Activated CD4-positive, alpha-beta T cell treated with anti-CD3 and anti-CD28 coated beads, Interleukin-2, amount 10 ng/mL, durations not matched to agents 24 days and 14 days (primary cell): ENCODE measurements at regions not wholly inside any gene's neighbourhood (a gene's known extent, or its start where the extent isn't known, plus 50 kb on each side); places are given as distances from the start of the nearest gene placed in this dataset.
"Not testable (repeated sequence)": the region's sequence is repeated elsewhere in the genome, so short reads cannot be mapped to it uniquely, and the experiment has no call there.

Experiments used
- DNase-seq: peaks from one replicate; pipeline ENCODE4 v3.0.0; 2022
- H3K27ac Mint-ChIP-seq: one replicate; pipeline ENCODE4 v1.8.0; 2022; ENCODE audit warnings: mild to moderate bottlenecking, mixed read lengths
- H3K27me3 Mint-ChIP-seq: one replicate; pipeline ENCODE4 v1.8.0; 2022; ENCODE audit warnings: mixed read lengths
- H3K36me3 Mint-ChIP-seq: one replicate; pipeline ENCODE4 v1.8.0; 2022; ENCODE audit warnings: low read depth, mild to moderate bottlenecking, mixed read lengths
- H3K4me1 Mint-ChIP-seq: one replicate; pipeline ENCODE4 v1.8.0; 2021; ENCODE audit warnings: mixed read lengths
- H3K4me3 Mint-ChIP-seq: one replicate; pipeline ENCODE4 v1.8.0; 2022; ENCODE audit warnings: mild to moderate bottlenecking, moderate library complexity, mixed read lengths
- H3K9me3 Mint-ChIP-seq: one replicate; pipeline ENCODE4 v1.8.0; 2021; ENCODE audit warnings: mixed read lengths
- intact Hi-C: fragments of 100-400 bp; cut with micrococcal nuclease; formaldehyde crosslinking; loops from one replicate; pipeline ENCODE4 v1.15.1; 2023

DNA sequence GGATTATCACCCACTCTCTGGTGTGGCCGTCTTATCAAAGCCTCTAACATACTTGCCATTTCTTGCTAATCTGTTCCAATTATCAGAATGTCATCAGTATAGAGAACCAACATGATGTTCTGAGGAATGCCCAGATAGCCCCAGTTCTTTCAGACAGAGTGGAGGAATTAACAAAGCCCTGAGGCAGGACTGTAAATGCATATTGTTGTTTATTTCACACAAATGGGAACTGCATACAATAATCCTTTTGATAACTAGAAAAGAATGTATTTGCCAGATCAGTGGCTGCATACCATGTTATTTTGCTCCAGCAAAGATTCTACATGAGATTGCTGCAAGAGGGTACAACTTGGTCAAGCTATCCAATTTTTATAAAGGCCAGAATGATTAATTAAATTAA is 112.8 kb upstream of the HEY2 start:
- Mint-ChIP-seq H3K9me3 (no peaks in the 10 kb centered on the region), H3K27me3 (no peaks in the 10 kb centered on the region), H3K4me1 (no peaks in the 10 kb centered on the region), H3K36me3 (no peaks in the 10 kb centered on the region), H3K27ac (no peak overlapping the region), H3K4me3 (no peak overlapping the region)
- no peak for DNase-seq
- intact Hi-C loops = no loop called here

DNA sequence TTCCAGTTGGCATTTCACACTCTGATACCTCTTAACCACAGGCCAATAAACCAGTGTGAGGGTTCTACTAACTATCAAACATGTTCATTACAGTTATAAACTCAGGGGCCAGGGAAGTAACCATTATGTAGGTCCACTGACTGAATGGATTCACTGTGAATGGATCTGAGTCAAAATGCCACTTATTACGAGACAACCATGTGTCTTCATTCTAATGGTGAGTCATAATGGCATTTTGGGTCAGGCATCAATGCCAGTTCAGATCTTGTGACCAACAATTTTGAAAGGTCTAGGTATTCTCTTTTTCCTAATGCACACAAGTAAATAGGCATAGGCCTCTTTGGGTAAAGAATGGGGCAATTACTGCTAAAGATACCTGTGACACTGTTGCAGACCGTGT is 112.2 kb upstream of the HEY2 start:
- H3K36me3 Mint-ChIP-seq = no peaks in the 10 kb centered on the region
- no peaks in the 10 kb centered on the region for H3K9me3 Mint-ChIP-seq
- no peak for DNase-seq
- H3K27me3 Mint-ChIP-seq = no peaks in the 10 kb centered on the region
- H3K4me3 Mint-ChIP-seq = no peak overlapping the region
- intact Hi-C loops = no loop called here
- H3K27ac Mint-ChIP-seq = no peak overlapping the region
- no peaks in the 10 kb centered on the region for H3K4me1 Mint-ChIP-seq

DNA sequence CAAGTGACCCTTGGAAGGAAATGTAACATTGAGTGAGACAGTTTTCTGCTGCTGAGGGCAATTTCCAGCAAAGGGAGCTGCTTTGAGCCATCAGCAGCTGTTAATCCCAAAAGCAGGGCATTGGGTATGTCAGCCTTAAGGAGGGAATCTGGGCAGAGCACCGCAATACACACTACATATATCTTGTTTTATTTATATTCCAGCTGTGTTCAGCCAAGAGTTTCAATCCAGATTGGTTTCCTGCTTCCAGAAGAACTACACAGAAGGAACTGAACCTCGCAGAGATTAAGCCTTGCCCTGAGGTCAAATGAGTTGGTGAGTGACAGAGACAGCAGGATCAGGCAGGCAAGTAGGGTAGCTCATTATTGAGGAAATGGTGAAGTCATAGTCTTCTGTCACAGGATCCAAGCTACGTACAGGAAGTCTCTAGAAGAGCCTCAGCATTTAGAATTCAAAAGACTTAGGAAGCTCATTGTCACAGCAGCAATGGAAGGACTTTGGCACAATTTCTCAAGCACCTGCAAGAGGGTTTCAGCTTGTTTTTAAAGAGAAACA is 109.9 kb upstream of the HEY2 start:
- intact Hi-C loops = no loop called here

GRCh38 chr6:125640441-125641150 is 108.8 kb upstream of the HEY2 start:
- Mint-ChIP-seq H3K9me3 (no peaks in the 10 kb centered on the region), H3K27ac (no peak overlapping the region), H3K4me3 (no peak overlapping the region), H3K4me1 (no peaks in the 10 kb centered on the region), H3K27me3 (no peaks in the 10 kb centered on the region), H3K36me3 (no peaks in the 10 kb centered on the region)
- DNase-seq = no peak
- intact Hi-C loops = no loop called here

More for the DNA sequence above, 109.9 kb upstream of the HEY2 start:
- H3K4me3 Mint-ChIP-seq = no peak overlapping the region
- H3K27me3 Mint-ChIP-seq = no peaks in the 10 kb centered on the region
- no peaks in the 10 kb centered on the region for H3K4me1 Mint-ChIP-seq
- H3K36me3 Mint-ChIP-seq = no peaks in the 10 kb centered on the region
- no peak for DNase-seq
- no peak overlapping the region for H3K27ac Mint-ChIP-seq
- no peaks in the 10 kb centered on the region for H3K9me3 Mint-ChIP-seq

GRCh38 chr6:125643967-125644661 is 105.3 kb upstream of the HEY2 start:
- DNase-seq, H3K27ac Mint-ChIP-seq, H3K36me3 Mint-ChIP-seq, H3K9me3 Mint-ChIP-seq, H3K4me1 Mint-ChIP-seq, H3K4me3 Mint-ChIP-seq, H3K27me3 Mint-ChIP-seq, intact Hi-C loops: not testable (repeated sequence)

GRCh38 chr6:125647391-125647790 is 102.0 kb upstream of the HEY2 start:
- Mint-ChIP-seq H3K27ac (no peak overlapping the region), H3K4me3 (no peak overlapping the region), H3K4me1 (no peaks in the 10 kb centered on the region), H3K9me3 (no peaks in the 10 kb centered on the region), H3K36me3 (no peaks in the 10 kb centered on the region), H3K27me3 (no peaks in the 10 kb centered on the region)
- intact Hi-C loops = no loop called here
- no peak for DNase-seq

DNA sequence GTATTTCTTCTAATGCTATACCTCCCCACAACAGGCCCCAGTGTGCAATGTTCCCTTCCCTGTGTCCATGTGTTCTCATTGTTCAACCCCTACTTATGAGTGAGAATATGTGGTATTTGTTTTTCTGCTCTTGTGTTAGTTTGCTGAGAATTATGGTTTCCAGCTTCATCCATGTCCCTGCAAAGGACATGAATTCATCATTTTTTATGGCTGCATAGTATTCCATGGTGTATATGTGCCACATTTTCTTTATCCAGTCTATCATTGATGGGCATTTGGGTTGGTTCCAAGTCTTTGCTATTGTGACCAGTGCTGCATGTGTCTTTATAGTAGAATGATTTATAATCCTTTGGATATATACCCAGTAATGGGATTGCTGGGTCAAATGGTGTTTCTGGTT is 95.7 kb upstream of the HEY2 start:
- H3K4me3 Mint-ChIP-seq, H3K36me3 Mint-ChIP-seq, H3K9me3 Mint-ChIP-seq, H3K4me1 Mint-ChIP-seq, H3K27me3 Mint-ChIP-seq, DNase-seq, H3K27ac Mint-ChIP-seq, intact Hi-C loops: not testable (repeated sequence)

DNA sequence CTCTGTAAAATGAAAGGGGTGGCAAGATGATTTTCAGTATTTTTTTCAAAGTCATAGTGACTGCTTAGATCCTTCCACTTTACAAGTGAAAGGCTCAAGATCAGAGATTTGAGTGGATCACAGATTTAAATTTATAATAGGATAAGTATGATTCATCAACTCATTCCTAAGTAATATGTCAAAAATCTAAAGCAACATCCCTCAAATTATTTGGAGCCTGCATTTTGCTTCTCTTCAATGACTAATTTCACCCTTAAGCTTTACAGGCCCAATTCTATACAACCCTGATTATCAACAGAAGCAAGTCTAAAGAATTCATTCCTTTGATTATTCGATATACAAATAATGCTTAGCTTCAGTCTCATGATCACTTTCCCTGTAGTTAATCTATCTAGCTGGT is 93.9 kb upstream of the HEY2 start:
- intact Hi-C loops = no loop called here
- no peak for DNase-seq

DNA sequence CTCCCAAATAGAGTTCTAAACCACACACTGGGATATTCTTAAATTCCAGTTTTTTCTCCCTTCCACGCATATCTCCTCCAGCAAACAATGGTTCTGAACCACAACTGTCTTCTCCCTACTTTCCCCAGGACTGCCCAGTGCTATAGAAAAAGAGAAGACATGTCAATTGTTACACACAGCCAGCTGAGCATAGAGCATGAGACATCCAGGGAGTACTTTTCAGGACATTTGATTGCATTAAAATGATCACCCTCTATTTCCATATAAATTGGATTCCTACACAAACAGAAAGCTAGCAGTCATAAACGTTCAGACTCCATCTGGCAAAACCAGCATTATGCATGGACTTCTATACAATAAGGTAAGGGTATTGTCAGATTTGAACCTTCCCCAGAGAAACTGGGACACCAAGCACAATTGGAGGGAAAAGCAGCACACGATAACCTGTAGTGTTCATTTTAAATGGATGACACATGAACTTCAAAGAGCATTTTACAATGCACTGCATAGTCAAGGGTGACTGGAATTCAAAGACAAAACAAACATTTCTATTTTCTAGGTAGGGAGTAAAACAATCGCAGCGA is 93.1 kb upstream of the HEY2 start:
- H3K9me3 Mint-ChIP-seq = no peaks in the 10 kb centered on the region
- no peak overlapping the region for H3K27ac Mint-ChIP-seq
- H3K36me3 Mint-ChIP-seq = no peaks in the 10 kb centered on the region
- no peak for DNase-seq
- peaks cover 2% of the 10 kb centered on the region for H3K27me3 Mint-ChIP-seq
- intact Hi-C loops = no loop called here
- H3K4me3 Mint-ChIP-seq = no peak overlapping the region
- H3K4me1 Mint-ChIP-seq = no peaks in the 10 kb centered on the region

More for the DNA sequence above, 93.9 kb upstream of the HEY2 start:
- no peaks in the 10 kb centered on the region for H3K36me3 Mint-ChIP-seq
- H3K27me3 Mint-ChIP-seq = peaks cover 2% of the 10 kb centered on the region
- H3K4me1 Mint-ChIP-seq = no peaks in the 10 kb centered on the region
- no peak overlapping the region for H3K4me3 Mint-ChIP-seq
- H3K27ac Mint-ChIP-seq = no peak overlapping the region
- no peaks in the 10 kb centered on the region for H3K9me3 Mint-ChIP-seq

GRCh38 chr6:125658136-125658535 is 91.3 kb upstream of the HEY2 start:
- Mint-ChIP-seq H3K27me3 (peaks cover 2% of the 10 kb centered on the region), H3K4me1 (no peaks in the 10 kb centered on the region), H3K36me3 (no peaks in the 10 kb centered on the region), H3K27ac (no peak overlapping the region), H3K9me3 (no peaks in the 10 kb centered on the region), H3K4me3 (no peak overlapping the region)
- no peak for DNase-seq
- intact Hi-C loops = no loop called here

GRCh38 chr6:125658759-125659431 is 90.5 kb upstream of the HEY2 start:
- no peaks in the 10 kb centered on the region for H3K4me1 Mint-ChIP-seq
- no peaks in the 10 kb centered on the region for H3K36me3 Mint-ChIP-seq
- DNase-seq = no peak
- intact Hi-C loops = no loop called here
- H3K27me3 Mint-ChIP-seq = peaks cover 3% of the 10 kb centered on the region
- no peak overlapping the region for H3K27ac Mint-ChIP-seq
- no peak overlapping the region for H3K4me3 Mint-ChIP-seq
- H3K9me3 Mint-ChIP-seq = no peaks in the 10 kb centered on the region

- Mint-ChIP-seq H3K4me1 (no peaks in the 10 kb centered on the region), H3K27me3 (peaks cover 7% of the 10 kb centered on the region), H3K36me3 (no peaks in the 10 kb centered on the region), H3K9me3 (no peaks in the 10 kb centered on the region), H3K27ac (no peak overlapping the region), H3K4me3 (no peak overlapping the region)
- DNase-seq = no peak
- intact Hi-C loops = no loop called here
Observed at GRCh38 chr6:125659887-125660286, 89.5 kb upstream of the HEY2 start.

DNA sequence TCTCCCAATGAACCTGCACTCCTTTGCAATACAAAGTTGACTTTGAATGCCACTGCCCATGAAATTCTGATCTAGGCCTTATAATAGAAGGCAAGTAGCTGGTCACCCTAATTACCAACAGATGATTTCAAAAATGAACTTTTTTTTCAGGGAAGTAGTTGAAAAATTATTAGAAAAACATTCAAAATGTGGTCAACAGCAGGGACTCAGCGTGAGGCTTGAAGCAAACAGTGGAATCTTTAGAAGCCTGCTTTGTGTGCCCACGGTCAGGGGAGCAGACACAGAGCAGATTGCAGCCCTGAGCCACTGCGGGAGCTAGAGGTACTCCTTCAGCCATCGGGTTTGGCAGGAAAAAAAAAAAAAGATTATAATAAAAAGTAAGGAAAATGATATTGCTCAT is 87.1 kb upstream of the HEY2 start:
- no peak overlapping the region for H3K4me3 Mint-ChIP-seq
- DNase-seq = no peak
- H3K27ac Mint-ChIP-seq = no peak overlapping the region
- H3K27me3 Mint-ChIP-seq = peaks cover 9% of the 10 kb centered on the region
- no peaks in the 10 kb centered on the region for H3K9me3 Mint-ChIP-seq
- no peaks in the 10 kb centered on the region for H3K36me3 Mint-ChIP-seq
- intact Hi-C loops = no loop called here
- H3K4me1 Mint-ChIP-seq = no peaks in the 10 kb centered on the region

- peaks cover 10% of the 10 kb centered on the region for H3K27me3 Mint-ChIP-seq
- H3K4me3 Mint-ChIP-seq = no peak overlapping the region
- DNase-seq = no peak
- no peak overlapping the region for H3K27ac Mint-ChIP-seq
- H3K36me3 Mint-ChIP-seq = no peaks in the 10 kb centered on the region
- H3K4me1 Mint-ChIP-seq = no peaks in the 10 kb centered on the region
- H3K9me3 Mint-ChIP-seq = no peaks in the 10 kb centered on the region
- intact Hi-C loops = no loop called here
Observed at GRCh38 chr6:125665295-125665814, 84.1 kb upstream of the HEY2 start.
